SK-N-SH (cell line): ENCODE measurements at regions not wholly inside any gene's neighbourhood (a gene's known extent, or its start where the extent isn't known, plus 50 kb on each side); places are given as distances from the start of the nearest gene placed in this dataset.

Experiments used
- CTCF ChIA-PET: fragments of 300-600, 350-600 bp; formaldehyde crosslinking; extraction: SDS; loops from one replicate; lab custom pipeline; 2021; lab: Yijun Ruan, JAX
- POLR2A ChIA-PET: fragments of 350-600 bp; sonication (Branson Sonifier 250); formaldehyde crosslinking; extraction: SDS; loops from one replicate; lab custom pipeline; 2020; ENCODE audit warnings: antibody characterized with exemption, inconsistent platforms; lab: Yijun Ruan, JAX
- DNase-seq: peaks from one replicate; pipeline ENCODE4 v3.0.0; 2012
- H2AFZ ChIP-seq: fragments of 200-600 bp; sonication (generic); 2 replicates; pipeline ENCODE4 v1.8.1; 2016; ENCODE audit warnings: antibody characterized with exemption, mild to moderate bottlenecking, low read depth
- H3F3A ChIP-seq: fragments of 200-600 bp; sonication (generic); replicated peaks from 2 replicates; pipeline ENCODE3; 2016; ENCODE audit warnings: antibody characterized with exemption, mild to moderate bottlenecking; ENCODE audit not compliant: insufficient read depth
- H3K27ac ChIP-seq, 2 experiments: fragments of 200-500 bp in 1 of 2; fragments of 200-600 bp in 1 of 2; sonication (Bioruptor generic) in 1 of 2; sonication (generic), shearing (Covaris generic) in 1 of 2; 2 replicates each; pipeline versions ENCODE4 v1.5.1 to v1.6.1; 2014 to 2016; ENCODE audit warnings: low read depth in 2 of 2, inconsistent platforms in 1 of 2, low read length in 1 of 2, mild to moderate bottlenecking in 1 of 2, mixed read lengths in 1 of 2
- H3K27me3 ChIP-seq: fragments of 200-600 bp; sonication (generic), shearing (Covaris generic); 2 replicates; pipeline ENCODE4 v1.6.1; 2016; ENCODE audit warnings: mixed run types; ENCODE audit not compliant: insufficient read depth
- H3K36me3 ChIP-seq, 2 experiments: fragments of 200-500 bp in 1 of 2; fragments of 200-600 bp in 1 of 2; sonication (Bioruptor generic) in 1 of 2; sonication (generic) in 1 of 2; replicated peaks in 1 of 2; 2 replicates each; pipeline versions ENCODE3 to v1.5.1; 2014 to 2016; ENCODE audit warnings: low read length in 1 of 2, mild to moderate bottlenecking in 1 of 2; ENCODE audit not compliant: insufficient read depth in 2 of 2, control insufficient read depth in 1 of 2
- H3K4me1 ChIP-seq, 2 experiments: fragments of 200-500 bp in 1 of 2; fragments of 200-600 bp in 1 of 2; sonication (Bioruptor generic) in 1 of 2; sonication (generic), shearing (Covaris generic) in 1 of 2; 2 replicates each; pipeline versions ENCODE4 v1.5.1 to v1.6.1; 2014 to 2016; ENCODE audit warnings: low read depth in 1 of 2, low read length in 1 of 2, mixed run types in 1 of 2; ENCODE audit not compliant: insufficient read depth in 2 of 2, control insufficient read depth in 1 of 2
- H3K4me2 ChIP-seq: fragments of 200-600 bp; sonication (generic), shearing (Covaris generic); 2 replicates; pipeline ENCODE4 v1.6.1; 2017; ENCODE audit warnings: mixed run types
- H3K4me3 ChIP-seq, 2 experiments: fragments of 200-500 bp in 1 of 2; fragments of 200-600 bp in 1 of 2; sonication (Bioruptor generic) in 1 of 2; sonication (generic), shearing (Covaris generic) in 1 of 2; 2 replicates each; pipeline versions ENCODE4 v1.5.1 to v1.8.1; 2014 to 2016; ENCODE audit warnings: low read depth in 2 of 2, inconsistent platforms in 1 of 2, low read length in 1 of 2, mild to moderate bottlenecking in 1 of 2, mixed read lengths in 1 of 2, moderate library complexity in 1 of 2
- H3K79me2 ChIP-seq: fragments of 200-600 bp; sonication (generic); 2 replicates; pipeline ENCODE4 v1.8.1; 2017; ENCODE audit warnings: mild to moderate bottlenecking; ENCODE audit not compliant: insufficient read depth
- H3K9ac ChIP-seq: fragments of 200-600 bp; sonication (generic); 2 replicates; pipeline ENCODE4 v1.6.1; 2017; ENCODE audit warnings: mixed run types
- H3K9me2 ChIP-seq: fragments of 200-600 bp; sonication (generic); 2 replicates; pipeline ENCODE4 v1.6.1; 2017; ENCODE audit warnings: mixed run types
- H3K9me3 ChIP-seq: fragments of 200-600 bp; sonication (generic); 2 replicates; pipeline ENCODE4 v1.6.1; 2017; ENCODE audit warnings: mixed run types, mild to moderate bottlenecking, moderate library complexity
- H4K20me1 ChIP-seq: fragments of 200-600 bp; sonication (generic); 2 replicates; pipeline ENCODE4 v1.6.1; 2017; ENCODE audit warnings: mild to moderate bottlenecking, mixed run types; ENCODE audit not compliant: insufficient read depth
- CTCF ChIP-seq: fragments of 200-600 bp; sonication (generic); IDR thresholded peaks from 2 replicates; pipeline ENCODE4 v1.6.1; 2017; ENCODE audit warnings: antibody characterized with exemption, mild to moderate bottlenecking, moderate library complexity
- EP300 ChIP-seq, 2 experiments: IDR thresholded peaks; 2 replicates each; pipeline versions ENCODE4 v1.4.0 to v1.6.1; 2012; ENCODE audit warnings: borderline replicate concordance in 1 of 2, low read depth in 1 of 2, low read length in 1 of 2
- FOSL2 ChIP-seq: IDR thresholded peaks from 2 replicates; pipeline ENCODE4 v1.4.0; 2012; ENCODE audit warnings: low read depth, mild to moderate bottlenecking, moderate library complexity, borderline replicate concordance
- FOXJ3 ChIP-seq: sonication (generic); formaldehyde crosslinking; IDR thresholded peaks from 2 replicates; pipeline ENCODE4 v1.5.1; 2020; ENCODE audit warnings: mild to moderate bottlenecking, missing genetic modification reagents
- GABPA ChIP-seq: IDR thresholded peaks from 2 replicates; pipeline ENCODE4 v1.4.0; 2012; ENCODE audit warnings: low read depth, mild to moderate bottlenecking
- JUND ChIP-seq: IDR thresholded peaks from 2 replicates; pipeline ENCODE4 v1.4.0; 2012
- MXI1 ChIP-seq: IDR thresholded peaks from 2 replicates; pipeline ENCODE4 v1.6.1; 2012; ENCODE audit warnings: mild to moderate bottlenecking, low read depth, low read length, improper control_type of control experiment
- NFIC ChIP-seq: IDR thresholded peaks from 2 replicates; pipeline ENCODE4 v1.4.0; 2012; ENCODE audit warnings: borderline replicate concordance
- NRF1 ChIP-seq: IDR thresholded peaks from 2 replicates; pipeline ENCODE4 v1.6.1; 2012; ENCODE audit warnings: low read depth, mild to moderate bottlenecking, low read length
- PBX3 ChIP-seq: IDR thresholded peaks from 2 replicates; pipeline ENCODE4; 2012
- RAD21 ChIP-seq: IDR thresholded peaks from 2 replicates; pipeline ENCODE4 v1.6.1; 2012; ENCODE audit warnings: mild to moderate bottlenecking, low read length
- REST ChIP-seq: IDR thresholded peaks from 2 replicates; pipeline ENCODE4 v1.6.1; 2012; ENCODE audit warnings: mild to moderate bottlenecking, low read depth, low read length, moderate library complexity
- SMC3 ChIP-seq: IDR thresholded peaks from 2 replicates; pipeline ENCODE4 v1.6.1; 2012; ENCODE audit warnings: low read depth, low read length, improper control_type of control experiment
- TAF1 ChIP-seq: IDR thresholded peaks from 2 replicates; pipeline ENCODE4 v1.6.1; 2012; ENCODE audit warnings: low read depth, mild to moderate bottlenecking, low read length, moderate library complexity, borderline replicate concordance
- TCF12 ChIP-seq: IDR thresholded peaks from 2 replicates; pipeline ENCODE4 v1.4.0; 2012
- USF1 ChIP-seq: IDR thresholded peaks from 2 replicates; pipeline ENCODE4 v1.4.0; 2012; ENCODE audit warnings: low read depth, borderline replicate concordance
- YY1 ChIP-seq: IDR thresholded peaks from 2 replicates; pipeline ENCODE4 v1.4.0; 2012; ENCODE audit warnings: low read depth, mild to moderate bottlenecking
- WGBS: methylation state at CpG from one replicate; pipeline ENCODE4 v1.1.6; 2017; ENCODE audit warnings: low lambda C conversion rate; 5-methylcytosine and 5-hydroxymethylcytosine counted together

GRCh38 chr1:55696181-55696754, 481.1 kb upstream of the USP24 start:
- H3K36me3 ChIP-seq, result no peaks in the 10 kb centered on the region
- H2AFZ ChIP-seq, result no peak overlapping the region
- H3K27me3 ChIP-seq, result no peaks in the 10 kb centered on the region
- peak overlapping the region; percentile 72 to 100 for H3K27ac ChIP-seq
- no peaks in the 10 kb centered on the region for H3K9me3 ChIP-seq
- no peaks in the 10 kb centered on the region for H3K9me2 ChIP-seq
- ChIA-PET POLR2A (no interaction called here), CTCF (interaction anchor here (0.6 to 1.8 kb wide), 5 partner anchors 8 to 883 kb away, joined by 3 to 5 read pairs (median 3); partner anchors contain the start of gene PLPP3)
- peaks cover 20 to 46% of the 10 kb centered on the region in 2 experiments; a peak in 3 of 4 replicates for H3K4me1 ChIP-seq
- H3K4me2 ChIP-seq, result peak overlapping the region; percentile 11; the same call in 1 of the 2 replicates
- H3K9ac ChIP-seq, result no peak overlapping the region; the same call in 1 of the 2 replicates
- WGBS, result 54% methylated on average over 10 of the region's 10 CpGs
- H3K79me2 ChIP-seq, result no peaks in the 10 kb centered on the region
- no peak for TF ChIP-seq MXI1
- peak; percentile 59 for TF ChIP-seq TCF12
- no peak for TF ChIP-seq CTCF
- no peak for TF ChIP-seq RAD21
- no peak for TF ChIP-seq SMC3
- TF ChIP-seq EP300 (IDR thresholded peaks at IDR 0.05; ENCODE audit: borderline replicate concordance in 1 of 2, low read depth in 1 of 2, low read length in 1 of 2), result 0 out of 4 replicates have a peak, but pooled peaks of 1 of the 2 experiments have one; percentile 25
- peak; percentile 64 for TF ChIP-seq PBX3
- TF ChIP-seq NRF1, result 0 out of 2 replicates have a peak, but pooled peaks have one; percentile 5
- peak; percentile 43; the same call in 1 of the 2 replicates for TF ChIP-seq FOSL2
- TF ChIP-seq NFIC, result peak; percentile 63; the same call in 1 of the 2 replicates
- no peak for TF ChIP-seq YY1
- TF ChIP-seq USF1, result no peak
- TF ChIP-seq JUND, result peak; percentile 23
- no peaks in the 10 kb centered on the region for H4K20me1 ChIP-seq
- DNase-seq, result no peak
- H3K4me3 ChIP-seq, result no peak overlapping the region
- H3F3A ChIP-seq, result peaks cover 16% of the 10 kb centered on the region

- whole genome bisulfite sequencing, result 86% methylated on average over 5 of the region's 5 CpGs
- POLR2A ChIA-PET, result no interaction called here
- no peaks in the 10 kb centered on the region for H3K79me2 ChIP-seq
- no peaks in the 10 kb centered on the region for H3K27me3 ChIP-seq
- no peaks in the 10 kb centered on the region for H4K20me1 ChIP-seq
- H3K9me3 ChIP-seq, result no peaks in the 10 kb centered on the region
- no peak overlapping the region; the same call in 1 of the 2 replicates for H3K9ac ChIP-seq
- peak overlapping the region; percentile 72 to 100 for H3K27ac ChIP-seq
- H3K9me2 ChIP-seq, result no peaks in the 10 kb centered on the region
- no peaks in the 10 kb centered on the region for H3K36me3 ChIP-seq
- peaks cover 16% of the 10 kb centered on the region for H3F3A ChIP-seq
- peaks cover 20 to 46% of the 10 kb centered on the region in 2 experiments; a peak in 3 of 4 replicates for H3K4me1 ChIP-seq
- H2AFZ ChIP-seq, result no peak overlapping the region
- no peak overlapping the region for H3K4me3 ChIP-seq
- CTCF ChIA-PET, result interaction anchor here (0.6 to 1.8 kb wide), 5 partner anchors 9 to 884 kb away, joined by 3 to 5 read pairs (median 3); partner anchors contain the start of gene PLPP3
- no peak overlapping the region for H3K4me2 ChIP-seq
- no peak for DNase-seq
- TF ChIP-seq FOXJ3 (CRISPR knock-in tag) (no peak), FOSL2 (no peak), JUND (no peak), TAF1 (no peak), NFIC (no peak), RAD21 (no peak), GABPA (no peak), REST (no peak), CTCF (no peak)
Measured at GRCh38 chr1:55695552-55695951, 480.4 kb upstream of the USP24 start.
